Right kidney (tissue), 1 donor: ENCODE measurements at regions not wholly inside any gene's neighbourhood (a gene's known extent, or its start where the extent isn't known, plus 50 kb on each side); places are given as distances from the start of the nearest gene placed in this dataset.

Experiments used
- DNase-seq: peaks from one replicate; pipeline ENCODE4 v3.0.0-alpha.2; 2016

GRCh38 chr20:59403962-59404314 is 103.5 kb downstream of the EDN3 start:
- no peak for DNase-seq

- DNase-seq = no peak
Observed at GRCh38 chr20:59404749-59405148, 104.3 kb downstream of the EDN3 start.

DNA sequence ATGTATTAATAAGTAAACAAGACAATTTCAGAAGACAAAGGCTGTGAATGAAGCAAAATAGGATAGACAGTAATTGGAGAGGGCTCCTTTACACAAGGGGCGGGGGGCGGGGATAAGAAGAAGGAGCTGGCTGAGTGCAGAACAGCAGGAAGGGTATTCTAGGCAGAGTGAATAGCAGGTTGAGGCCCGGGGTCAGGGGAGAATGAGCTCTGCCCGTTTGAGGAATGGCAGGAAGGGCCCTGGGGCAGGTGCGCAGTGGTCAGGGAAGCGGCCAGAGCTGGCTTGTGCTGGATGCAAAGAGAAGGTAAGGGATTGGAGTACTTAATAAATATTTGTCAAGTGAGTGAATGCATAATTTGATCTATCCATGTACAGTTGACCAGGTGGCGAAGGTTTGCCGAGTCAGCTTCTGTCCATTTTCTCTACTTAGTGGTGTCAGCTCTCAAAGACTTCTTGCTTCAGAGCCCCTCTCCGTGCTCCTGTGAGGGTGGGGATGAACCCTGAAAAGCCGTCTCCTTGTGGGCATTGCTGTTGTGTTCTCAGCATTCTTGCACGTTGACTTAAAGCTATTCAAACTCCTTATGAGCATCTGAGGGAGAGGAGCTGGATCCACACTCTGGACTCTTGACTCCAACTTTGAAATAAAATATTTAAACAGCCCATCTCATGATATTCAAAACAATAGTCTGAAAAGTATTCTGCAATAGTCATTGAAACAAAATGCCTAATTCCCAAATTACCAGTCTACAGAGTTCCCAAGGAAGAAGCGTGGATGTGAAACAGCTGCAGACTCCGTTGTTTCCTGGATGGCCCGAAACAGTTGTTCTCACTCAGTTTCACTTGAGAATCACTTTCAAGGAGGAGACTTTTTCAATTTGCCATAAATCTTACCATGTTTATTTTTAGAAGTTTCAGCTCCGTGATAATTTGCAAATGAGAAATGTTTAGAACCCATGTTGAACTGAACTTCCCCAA is 105.1 kb downstream of the EDN3 start:
- DNase-seq = no peak

- DNase-seq = no peak
Observed at GRCh38 chr20:59406446-59406845, 106.0 kb downstream of the EDN3 start.

DNA sequence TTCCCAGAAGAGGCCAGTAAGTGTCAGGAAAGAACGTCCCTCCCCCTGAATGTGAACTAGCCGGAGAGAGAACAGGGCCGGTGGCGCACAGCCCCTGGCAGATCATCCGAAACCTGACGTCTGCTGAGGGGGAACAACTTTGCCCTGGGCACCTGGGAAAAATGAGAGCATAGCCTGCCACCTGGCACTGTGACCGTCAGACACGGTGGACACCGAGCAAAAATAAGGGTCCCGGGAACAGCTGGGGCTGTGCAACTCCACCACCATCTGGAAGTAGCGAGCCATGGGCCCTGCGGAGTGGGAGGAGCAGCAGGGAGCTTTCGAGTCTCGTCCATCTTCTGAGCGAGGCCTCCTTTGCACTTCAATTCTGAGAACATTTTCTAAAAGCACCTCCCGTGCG is 110.8 kb downstream of the EDN3 start:
- DNase-seq = no peak

DNA sequence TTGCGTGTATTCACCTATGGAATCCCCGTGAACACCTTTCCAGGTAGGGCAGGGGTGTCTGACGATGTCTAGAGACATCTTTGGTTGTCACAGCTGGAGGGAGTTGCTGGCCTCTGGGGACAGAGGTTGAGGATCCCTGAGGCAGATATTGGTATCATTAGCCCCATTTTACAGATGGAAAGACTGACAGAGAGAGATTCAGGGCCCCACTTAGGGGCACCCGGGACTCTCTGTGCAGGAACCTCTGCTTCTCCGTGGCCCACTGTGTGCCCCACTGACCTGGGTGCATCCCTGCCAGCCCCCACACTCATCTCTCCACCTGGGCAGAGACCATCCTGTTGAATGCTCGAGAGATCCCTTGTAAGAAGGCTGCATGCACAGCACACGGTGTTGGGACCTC is 111.2 kb downstream of the EDN3 start:
- DNase-seq = no peak

DNA sequence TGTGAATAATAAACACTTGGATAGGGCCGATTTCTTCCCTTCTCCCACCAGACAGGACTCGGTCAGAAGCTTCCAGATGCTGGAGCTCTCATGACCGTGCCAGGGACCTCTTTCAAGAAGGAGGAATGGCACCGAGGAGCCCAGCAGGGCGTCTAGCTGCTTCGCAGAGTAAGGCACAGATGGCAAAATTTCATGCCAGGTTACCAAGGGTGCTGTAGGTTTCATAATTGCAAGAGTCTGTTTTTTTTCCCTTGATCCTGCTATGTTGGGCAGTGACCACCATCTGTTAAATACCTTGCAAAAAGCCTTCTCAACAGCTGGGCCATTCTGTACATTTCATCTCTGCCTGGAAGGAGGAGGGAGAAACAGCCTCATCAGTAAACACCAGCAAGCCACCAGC is 111.8 kb downstream of the EDN3 start:
- DNase-seq = no peak

DNA sequence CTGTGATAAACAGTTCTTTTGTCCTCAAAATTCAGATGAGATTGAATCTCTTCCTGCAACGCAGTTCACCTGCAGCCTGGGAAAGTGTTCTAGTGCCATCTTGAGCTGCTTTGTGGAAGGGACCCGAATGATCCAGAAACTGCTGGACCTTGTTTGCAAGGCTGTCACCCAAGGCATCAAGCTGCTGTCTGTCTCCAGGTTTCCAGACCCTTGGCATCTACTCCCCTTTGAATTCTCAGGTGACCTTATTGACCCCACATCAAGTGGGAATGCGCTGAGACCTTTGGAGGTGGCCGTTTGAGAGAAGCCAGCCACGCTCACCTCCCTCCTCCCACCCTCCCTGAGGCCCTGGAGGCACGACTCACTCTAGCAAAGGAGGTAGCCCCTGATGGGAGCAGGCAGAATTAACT is 112.5 kb downstream of the EDN3 start:
- no peak for DNase-seq

- DNase-seq = no peak
Observed at GRCh38 chr20:59413326-59413865, 113.0 kb downstream of the EDN3 start.

GRCh38 chr20:59414936-59415623 is 114.7 kb downstream of the EDN3 start:
- no peak for DNase-seq

DNA sequence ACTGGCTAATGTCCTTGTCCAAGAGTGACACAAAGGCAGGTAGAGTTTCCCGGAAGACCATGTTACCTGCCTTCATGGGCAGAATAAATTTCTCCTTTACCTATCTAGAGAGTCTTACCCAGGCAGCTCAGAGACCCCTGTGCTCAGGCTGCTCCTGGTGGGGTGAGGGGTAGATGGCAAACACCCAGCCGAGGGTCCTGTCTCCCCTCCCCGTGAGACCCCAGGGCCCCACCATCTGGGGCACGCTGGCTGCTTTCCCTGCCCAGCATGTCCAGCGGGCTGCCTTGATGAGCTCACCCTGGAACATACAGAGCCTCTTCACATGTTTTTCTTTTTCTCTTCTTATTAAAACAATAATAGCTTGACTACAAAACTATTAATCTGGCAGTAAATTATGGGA is 116.5 kb downstream of the EDN3 start:
- no peak for DNase-seq

GRCh38 chr20:59421089-59421488 is 120.7 kb downstream of the EDN3 start:
- DNase-seq = no peak

- DNase-seq = no peak
Observed at GRCh38 chr20:59421920-59422637, 121.7 kb downstream of the EDN3 start.

GRCh38 chr20:59422872-59423544 is 122.6 kb downstream of the EDN3 start:
- no peak for DNase-seq

GRCh38 chr20:59424976-59425375 is 124.6 kb downstream of the EDN3 start:
- DNase-seq = no peak

GRCh38 chr20:59425572-59425971 is 125.2 kb downstream of the EDN3 start:
- no peak for DNase-seq

DNA sequence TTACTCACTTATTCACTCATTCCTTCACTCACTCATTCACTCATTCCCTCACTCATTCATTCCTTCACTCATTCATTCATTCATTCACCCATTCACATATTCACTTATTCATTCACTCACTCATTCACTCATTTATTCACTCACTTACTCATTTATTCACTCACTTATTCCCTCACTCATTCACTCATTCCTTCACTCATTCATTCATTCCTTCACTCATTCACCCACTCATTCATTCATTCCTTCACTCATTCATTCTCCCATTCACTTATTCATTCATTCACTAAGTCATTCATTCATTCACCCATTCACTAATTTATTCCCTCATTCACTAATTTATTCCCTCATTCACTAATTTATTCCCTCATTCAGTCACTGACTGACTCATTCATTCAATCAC is 127.6 kb downstream of the EDN3 start:
- no peak for DNase-seq

DNA sequence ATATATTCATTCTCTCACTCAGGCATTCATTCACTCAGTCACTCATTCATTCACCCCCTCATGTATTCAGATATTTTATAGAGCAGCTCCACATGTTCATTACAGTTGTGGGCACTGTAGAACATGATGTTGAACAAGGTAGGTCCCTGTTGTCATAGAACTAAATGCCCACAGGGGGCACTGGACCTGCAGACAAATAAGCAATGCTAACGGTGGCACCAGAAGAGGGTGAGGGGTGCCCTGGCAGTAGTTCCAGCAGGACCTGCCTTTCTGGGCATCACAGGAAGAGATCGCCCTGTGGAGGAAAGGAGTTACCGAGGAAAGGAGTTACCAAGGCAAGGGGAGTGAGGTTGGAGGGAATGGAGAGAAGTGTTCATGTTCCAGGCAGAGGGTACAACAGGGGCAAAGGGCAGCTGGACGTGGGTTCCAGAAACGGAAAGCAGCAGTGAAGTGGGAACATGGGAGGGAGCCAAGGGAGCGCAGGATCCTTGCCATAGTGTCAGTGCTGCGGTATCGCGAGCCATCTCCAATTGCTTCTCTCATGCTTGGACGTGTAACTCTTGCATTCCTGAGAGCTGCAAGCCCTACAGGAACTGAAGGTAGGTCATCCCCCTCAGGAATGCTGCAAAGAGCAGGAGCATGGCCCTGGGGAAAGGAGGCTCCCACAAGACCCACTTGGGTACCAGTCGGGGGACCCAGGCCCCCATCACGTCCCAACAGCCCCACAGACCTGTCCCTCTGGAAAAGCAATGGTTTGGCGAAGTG is 128.2 kb downstream of the EDN3 start:
- no peak for DNase-seq

GRCh38 chr20:59429396-59429795 is 129.0 kb downstream of the EDN3 start:
- DNase-seq = no peak

DNA sequence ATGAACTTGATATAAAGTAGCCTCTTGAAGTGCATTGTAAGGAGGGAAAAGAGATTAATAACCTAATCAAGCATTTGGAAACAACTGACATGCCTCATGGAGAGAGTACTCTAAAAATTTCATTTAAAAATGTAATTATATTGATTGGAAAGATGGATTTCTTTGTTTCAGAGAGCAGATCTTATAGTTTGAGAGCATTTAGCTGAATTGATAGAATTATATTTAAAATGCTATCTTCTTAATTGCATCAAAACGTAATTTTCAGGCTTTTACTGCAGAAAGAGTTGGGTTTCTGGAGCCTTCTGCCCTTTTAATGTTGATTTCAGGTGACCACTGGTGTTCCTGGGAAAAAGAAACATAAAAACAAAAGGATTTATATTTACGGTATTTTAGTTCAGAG is 130.6 kb downstream of the EDN3 start:
- DNase-seq = no peak

DNA sequence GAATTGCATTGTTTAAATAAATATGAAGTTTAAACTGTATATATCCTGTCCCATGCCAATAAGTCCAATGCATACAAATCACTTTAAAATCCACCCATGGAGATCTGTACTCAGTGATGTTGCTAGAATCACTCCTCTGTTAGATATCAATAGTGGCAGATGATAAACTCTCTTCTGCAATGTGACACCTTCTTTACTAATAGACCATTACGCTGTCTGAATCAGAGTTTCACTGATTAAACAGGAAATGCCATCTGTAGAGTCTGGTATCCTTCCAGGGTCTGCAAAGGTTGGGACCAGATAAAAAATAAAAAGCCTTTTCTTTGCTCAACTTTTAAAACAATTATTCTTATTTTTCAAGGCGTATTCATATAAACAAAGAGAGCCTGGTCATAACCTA is 134.5 kb downstream of the EDN3 start:
- no peak for DNase-seq

GRCh38 chr20:59435518-59435917 is 135.1 kb downstream of the EDN3 start:
- DNase-seq = no peak
